GM12872 (cell line): ENCODE measurements at regions not wholly inside any gene's neighbourhood (a gene's known extent, or its start where the extent isn't known, plus 50 kb on each side); places are given as distances from the start of the nearest gene placed in this dataset.
A peak's percentile ranks its signal among the peaks of the same experiment; 100 is the strongest.

Source experiments
- CTCF ChIP-seq: IDR thresholded peaks from 3 replicates; pipeline ENCODE4 v1.5.1; 2011; ENCODE audit warnings: low read depth, mild to moderate bottlenecking, low read length, moderate library complexity; ENCODE audit not compliant: insufficient read depth

GRCh38 chr2:194327196-194327888 lies 1329.7 kb upstream of the SLC39A10 start:
- no peak for TF ChIP-seq CTCF

DNA sequence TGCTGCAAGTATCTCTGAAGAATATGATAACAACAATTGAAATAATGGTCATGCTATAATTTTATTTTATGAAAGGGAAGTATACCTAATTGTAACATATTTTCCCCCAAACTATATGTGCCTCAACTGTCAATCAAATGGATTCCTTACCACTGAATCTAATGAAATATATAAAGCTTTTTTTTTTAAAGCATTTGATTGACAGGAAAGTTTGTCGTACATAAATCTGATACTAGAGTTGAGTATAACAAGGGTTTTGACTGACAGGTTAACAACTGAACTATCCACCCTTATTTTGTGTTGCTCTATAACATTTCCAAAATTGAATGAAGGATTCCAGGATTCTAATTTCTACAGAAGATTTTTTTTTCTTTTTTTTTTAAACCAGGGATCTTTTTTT lies 1333.3 kb upstream of the SLC39A10 start:
- TF ChIP-seq CTCF = no peak

DNA sequence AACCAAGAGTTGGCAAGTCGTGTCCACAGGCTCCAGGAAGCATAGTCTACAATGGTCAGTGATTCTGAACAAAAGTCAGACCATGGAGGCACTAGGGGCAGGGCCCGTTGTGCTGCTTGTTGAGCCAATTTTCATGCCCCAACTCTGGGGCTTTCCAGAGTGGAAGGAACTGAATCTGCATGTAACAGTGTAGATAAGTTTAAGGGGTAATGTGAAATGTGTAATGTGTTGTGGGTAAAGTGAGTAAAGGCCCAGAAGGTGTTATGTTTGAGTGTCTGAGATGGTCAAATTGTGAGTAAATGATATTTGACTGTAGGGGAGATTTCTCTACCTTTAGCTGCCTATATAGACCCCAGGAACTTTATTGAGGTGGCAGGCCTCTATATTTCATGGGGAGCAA lies 1336.5 kb upstream of the SLC39A10 start:
- no peak for TF ChIP-seq CTCF

GRCh38 chr2:194319222-194319992 lies 1337.6 kb upstream of the SLC39A10 start:
- TF ChIP-seq CTCF = peak; percentile 59; the same call in 2 of the 3 replicates

- no peak for TF ChIP-seq CTCF
Observed at GRCh38 chr2:194314042-194314441, 1343.0 kb upstream of the SLC39A10 start.

DNA sequence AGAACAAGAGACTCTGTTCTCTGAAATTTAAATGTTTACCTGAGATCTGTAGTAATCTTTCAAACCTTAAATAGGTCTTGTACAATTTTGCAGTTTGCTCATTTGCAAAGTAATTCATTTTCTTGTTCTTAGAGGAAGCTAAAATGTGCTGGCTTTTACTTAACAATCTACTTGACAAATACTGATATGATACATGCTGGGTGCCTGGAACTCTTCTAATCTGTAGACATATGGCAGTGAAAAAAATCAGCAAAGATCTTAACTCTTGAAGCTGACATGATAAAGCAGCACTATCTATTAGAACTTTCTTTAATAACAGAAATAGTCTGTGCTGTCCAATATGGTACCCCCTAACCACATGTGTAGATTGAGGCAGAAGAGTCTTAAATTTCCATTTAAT lies 1352.8 kb upstream of the SLC39A10 start:
- no peak for TF ChIP-seq CTCF

DNA sequence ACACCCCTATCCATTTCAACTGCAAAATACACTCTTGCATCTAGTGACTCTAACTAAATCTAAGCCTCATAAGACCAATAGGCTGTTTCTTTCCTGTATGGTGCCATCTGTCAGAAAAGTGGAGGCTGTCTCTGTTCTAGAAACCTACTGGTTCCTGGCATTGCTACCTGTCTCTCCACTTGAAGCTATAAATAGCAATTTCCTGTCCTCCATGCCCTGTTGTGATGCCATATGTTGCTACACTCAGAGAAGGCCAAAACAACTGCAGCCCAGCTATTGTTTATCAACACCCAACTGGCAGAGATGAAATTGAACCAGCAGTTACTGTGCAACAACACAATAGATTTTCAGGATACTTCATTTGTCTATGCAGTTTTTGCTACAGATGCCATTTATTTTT lies 1355.1 kb upstream of the SLC39A10 start:
- no peak for TF ChIP-seq CTCF
